Activated T-helper 1 cell treated with anti-CD3 and anti-CD28 coated beads, Interleukin-12 subunit alpha, Interleukin-12 subunit beta, Interleukin-2, Interleukin-4 antibody, amounts not matched to agents 30 ng/mL and 10 ng/mL and 1 ng/mL, durations not matched to agents 14 hours and 24 hours and 36 hours (primary cell): ENCODE measurements at regions not wholly inside any gene's neighbourhood (a gene's known extent, or its start where the extent isn't known, plus 50 kb on each side); places are given as distances from the start of the nearest gene placed in this dataset.

Experiments
- DNase-seq: peaks from one replicate; pipeline ENCODE4 v3.0.0; 2021; ENCODE audit warnings: low spot score
- H3K27ac Mint-ChIP-seq: one replicate; pipeline ENCODE4 v1.8.0; 2021; ENCODE audit warnings: mild to moderate bottlenecking, mixed read lengths
- H3K27me3 Mint-ChIP-seq: one replicate; pipeline ENCODE4 v1.8.0; 2022; ENCODE audit warnings: mild to moderate bottlenecking, moderate library complexity, mixed read lengths; ENCODE audit not compliant: insufficient read depth
- H3K36me3 Mint-ChIP-seq: one replicate; pipeline ENCODE4 v1.8.0; 2021; ENCODE audit warnings: low read depth, mixed read lengths
- H3K4me1 Mint-ChIP-seq: one replicate; pipeline ENCODE4 v1.8.0; 2021; ENCODE audit warnings: low read depth, mixed read lengths
- H3K4me3 Mint-ChIP-seq: one replicate; pipeline ENCODE4 v1.8.0; 2021; ENCODE audit warnings: mild to moderate bottlenecking, moderate library complexity, mixed read lengths
- H3K9me3 Mint-ChIP-seq: one replicate; pipeline ENCODE4 v1.8.0; 2021; ENCODE audit warnings: mixed read lengths
- intact Hi-C: fragments of 100-400 bp; cut with micrococcal nuclease; formaldehyde crosslinking; loops from one replicate; pipeline ENCODE4 v1.15.1; 2024

- Mint-ChIP-seq H3K27me3 (peaks cover 8% of the 10 kb centered on the region), H3K4me3 (no peak overlapping the region), H3K9me3 (no peaks in the 10 kb centered on the region), H3K27ac (no peak overlapping the region), H3K4me1 (peaks cover 53% of the 10 kb centered on the region), H3K36me3 (peaks cover 2% of the 10 kb centered on the region)
- no peak for DNase-seq
- intact Hi-C loops: no loop called here
Observed at GRCh38 chr3:40976241-40976640, 223.1 kb upstream of the CTNNB1 start.

GRCh38 chr3:40978442-40978841 lies 220.9 kb upstream of the CTNNB1 start:
- intact Hi-C loops: no loop called here
- DNase-seq: no peak
- H3K4me1 Mint-ChIP-seq: peaks cover 34% of the 10 kb centered on the region
- no peaks in the 10 kb centered on the region for H3K9me3 Mint-ChIP-seq
- no peak overlapping the region for H3K4me3 Mint-ChIP-seq
- H3K27me3 Mint-ChIP-seq: peaks cover 19% of the 10 kb centered on the region
- H3K27ac Mint-ChIP-seq: no peak overlapping the region
- peaks cover 2% of the 10 kb centered on the region for H3K36me3 Mint-ChIP-seq

- Mint-ChIP-seq H3K4me3 (no peak overlapping the region), H3K27ac (peak overlapping the region; percentile 57), H3K27me3 (peaks cover 29% of the 10 kb centered on the region), H3K9me3 (no peaks in the 10 kb centered on the region), H3K4me1 (peaks cover 25% of the 10 kb centered on the region), H3K36me3 (no peaks in the 10 kb centered on the region)
- intact Hi-C loops: loop anchor here (1.0 to 5.0 kb wide), 5 partner anchors 9 to 442 kb away; no protein-coding TSS in a partner anchor
- DNase-seq: no peak
Observed at GRCh38 chr3:40979962-40980361, 219.3 kb upstream of the CTNNB1 start.

GRCh38 chr3:40980467-40980866 lies 218.8 kb upstream of the CTNNB1 start:
- Mint-ChIP-seq H3K9me3 (no peaks in the 10 kb centered on the region), H3K4me3 (peak overlapping the region; percentile 19), H3K36me3 (no peaks in the 10 kb centered on the region), H3K27me3 (peaks cover 32% of the 10 kb centered on the region), H3K4me1 (peaks cover 25% of the 10 kb centered on the region), H3K27ac (peak overlapping the region; percentile 57)
- intact Hi-C loops: loop anchor here (1.0 to 5.0 kb wide), 5 partner anchors 9 to 442 kb away; no protein-coding TSS in a partner anchor
- DNase-seq: peak; percentile 33

GRCh38 chr3:40985195-40985594 lies 214.1 kb upstream of the CTNNB1 start:
- Mint-ChIP-seq H3K9me3 (no peaks in the 10 kb centered on the region), H3K4me3 (no peak overlapping the region), H3K27me3 (peaks cover 34% of the 10 kb centered on the region), H3K27ac (no peak overlapping the region), H3K4me1 (peaks cover 11% of the 10 kb centered on the region), H3K36me3 (no peaks in the 10 kb centered on the region)
- intact Hi-C loops: no loop called here
- no peak for DNase-seq

GRCh38 chr3:40988468-40988867 lies 210.8 kb upstream of the CTNNB1 start:
- intact Hi-C loops: no loop called here

GRCh38 chr3:40989141-40990061 lies 209.9 kb upstream of the CTNNB1 start:
- Mint-ChIP-seq H3K27ac (no peak overlapping the region), H3K4me3 (no peak overlapping the region), H3K9me3 (no peaks in the 10 kb centered on the region), H3K36me3 (no peaks in the 10 kb centered on the region), H3K27me3 (peaks cover 18% of the 10 kb centered on the region), H3K4me1 (no peaks in the 10 kb centered on the region)
- intact Hi-C loops: no loop called here
- DNase-seq: no peak

More at GRCh38 chr3:40988468-40988867, 210.8 kb upstream of the CTNNB1 start:
- H3K27ac Mint-ChIP-seq: no peak overlapping the region
- DNase-seq: no peak
- no peaks in the 10 kb centered on the region for H3K9me3 Mint-ChIP-seq
- H3K4me3 Mint-ChIP-seq: no peak overlapping the region
- H3K27me3 Mint-ChIP-seq: peaks cover 23% of the 10 kb centered on the region
- no peaks in the 10 kb centered on the region for H3K36me3 Mint-ChIP-seq
- no peaks in the 10 kb centered on the region for H3K4me1 Mint-ChIP-seq

- H3K27me3 Mint-ChIP-seq: peaks cover 16% of the 10 kb centered on the region
- H3K9me3 Mint-ChIP-seq: no peaks in the 10 kb centered on the region
- H3K4me3 Mint-ChIP-seq: no peak overlapping the region
- H3K4me1 Mint-ChIP-seq: no peaks in the 10 kb centered on the region
- intact Hi-C loops: no loop called here
- no peak for DNase-seq
- no peak overlapping the region for H3K27ac Mint-ChIP-seq
- no peaks in the 10 kb centered on the region for H3K36me3 Mint-ChIP-seq
Observed at GRCh38 chr3:40990062-40990456, 209.2 kb upstream of the CTNNB1 start.

GRCh38 chr3:40992023-40992422 lies 207.3 kb upstream of the CTNNB1 start:
- Mint-ChIP-seq H3K27ac (no peak overlapping the region), H3K4me1 (no peaks in the 10 kb centered on the region), H3K27me3 (peaks cover 16% of the 10 kb centered on the region), H3K9me3 (no peaks in the 10 kb centered on the region), H3K4me3 (no peak overlapping the region), H3K36me3 (no peaks in the 10 kb centered on the region)
- no peak for DNase-seq
- intact Hi-C loops: no loop called here

- intact Hi-C loops: no loop called here
- Mint-ChIP-seq H3K27ac (no peak overlapping the region), H3K36me3 (no peaks in the 10 kb centered on the region), H3K4me3 (no peak overlapping the region), H3K27me3 (peaks cover 14% of the 10 kb centered on the region), H3K9me3 (no peaks in the 10 kb centered on the region), H3K4me1 (no peaks in the 10 kb centered on the region)
- DNase-seq: no peak
Observed at GRCh38 chr3:40994611-40995010, 204.7 kb upstream of the CTNNB1 start.

- intact Hi-C loops: no loop called here
- Mint-ChIP-seq H3K9me3 (no peaks in the 10 kb centered on the region), H3K27ac (no peak overlapping the region), H3K27me3 (peaks cover 11% of the 10 kb centered on the region), H3K4me1 (no peaks in the 10 kb centered on the region), H3K36me3 (no peaks in the 10 kb centered on the region), H3K4me3 (no peak overlapping the region)
- no peak for DNase-seq
Observed at GRCh38 chr3:40995271-40995670, 204.0 kb upstream of the CTNNB1 start.

- peaks cover 12% of the 10 kb centered on the region for H3K27me3 Mint-ChIP-seq
- no peaks in the 10 kb centered on the region for H3K36me3 Mint-ChIP-seq
- H3K4me1 Mint-ChIP-seq: no peaks in the 10 kb centered on the region
- DNase-seq: no peak
- H3K4me3 Mint-ChIP-seq: no peak overlapping the region
- intact Hi-C loops: no loop called here
- H3K9me3 Mint-ChIP-seq: no peaks in the 10 kb centered on the region
- no peak overlapping the region for H3K27ac Mint-ChIP-seq
Observed at GRCh38 chr3:40996382-40996781, 202.9 kb upstream of the CTNNB1 start.

- intact Hi-C loops: no loop called here
- DNase-seq: no peak
- no peak overlapping the region for H3K27ac Mint-ChIP-seq
- H3K27me3 Mint-ChIP-seq: peaks cover 12% of the 10 kb centered on the region
- H3K4me3 Mint-ChIP-seq: no peak overlapping the region
- no peaks in the 10 kb centered on the region for H3K36me3 Mint-ChIP-seq
- no peaks in the 10 kb centered on the region for H3K4me1 Mint-ChIP-seq
- no peaks in the 10 kb centered on the region for H3K9me3 Mint-ChIP-seq
Observed at GRCh38 chr3:40996827-40997710, 202.2 kb upstream of the CTNNB1 start.
